ENCODE measurements at regions not wholly inside any gene's neighbourhood (a gene's known extent, or its start where the extent isn't known, plus 50 kb on each side); places are given as distances from the start of the nearest gene placed in this dataset.

DNA sequence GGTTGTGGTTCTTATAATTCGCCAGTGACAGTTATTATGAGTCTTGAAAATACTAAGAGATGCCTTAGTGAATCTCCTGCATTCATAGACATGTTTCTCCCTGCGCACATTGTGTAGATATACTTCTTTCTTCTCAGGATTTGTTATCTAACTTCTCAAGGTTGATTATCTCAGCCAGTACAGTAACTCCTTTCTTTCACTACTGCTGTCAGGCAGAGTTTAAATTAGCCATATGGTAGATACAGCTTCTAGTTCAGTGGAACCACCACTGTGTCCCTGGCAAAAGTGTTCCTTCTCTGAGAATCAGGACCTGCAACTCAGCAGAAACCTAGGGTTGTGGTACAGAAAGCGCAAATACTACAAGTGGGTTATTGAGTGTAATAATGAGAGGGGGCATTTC is 175.0 kb upstream of the SGO1 start:
- TF ChIP-seq JUND (IDR thresholded peaks at IDR 0.05; ENCODE audit: low read length) (no peak), SIN3A (conservative IDR thresholded peaks at IDR 0.05 in 1 of 2, IDR thresholded peaks at IDR 0.05 in 1 of 2; ENCODE audit: low read depth in 1 of 2, low read length in 2 of 2) (no peak), SP1 (IDR thresholded peaks at IDR 0.05; ENCODE audit: low read depth, low read length) (no peak), SRF (IDR thresholded peaks at IDR 0.05; ENCODE audit: low read depth, low read length) (no peak), POLR2A (IDR thresholded peaks at IDR 0.05; ENCODE audit: control extremely low read depth in 1 of 2, low read depth in 2 of 2, low read length in 2 of 2) (no peak), GABPA (IDR thresholded peaks at IDR 0.05; ENCODE audit: borderline replicate concordance, insufficient read depth, low read length) (no peak), EZH2 (IDR thresholded peaks at IDR 0.05; ENCODE audit: low read depth, low read length, severe bottlenecking) (no peak), HDAC2 (IDR thresholded peaks at IDR 0.05; ENCODE audit: borderline replicate concordance in 1 of 2, low read depth in 2 of 2, low read length in 2 of 2) (no peak), CEBPB (IDR thresholded peaks at IDR 0.05; ENCODE audit: low read depth, low read length) (no peak), RBBP5 (IDR thresholded peaks at IDR 0.05; ENCODE audit: borderline replicate concordance, low read depth, low read length) (no peak)
- TF ChIP-seq, protein P1, sequence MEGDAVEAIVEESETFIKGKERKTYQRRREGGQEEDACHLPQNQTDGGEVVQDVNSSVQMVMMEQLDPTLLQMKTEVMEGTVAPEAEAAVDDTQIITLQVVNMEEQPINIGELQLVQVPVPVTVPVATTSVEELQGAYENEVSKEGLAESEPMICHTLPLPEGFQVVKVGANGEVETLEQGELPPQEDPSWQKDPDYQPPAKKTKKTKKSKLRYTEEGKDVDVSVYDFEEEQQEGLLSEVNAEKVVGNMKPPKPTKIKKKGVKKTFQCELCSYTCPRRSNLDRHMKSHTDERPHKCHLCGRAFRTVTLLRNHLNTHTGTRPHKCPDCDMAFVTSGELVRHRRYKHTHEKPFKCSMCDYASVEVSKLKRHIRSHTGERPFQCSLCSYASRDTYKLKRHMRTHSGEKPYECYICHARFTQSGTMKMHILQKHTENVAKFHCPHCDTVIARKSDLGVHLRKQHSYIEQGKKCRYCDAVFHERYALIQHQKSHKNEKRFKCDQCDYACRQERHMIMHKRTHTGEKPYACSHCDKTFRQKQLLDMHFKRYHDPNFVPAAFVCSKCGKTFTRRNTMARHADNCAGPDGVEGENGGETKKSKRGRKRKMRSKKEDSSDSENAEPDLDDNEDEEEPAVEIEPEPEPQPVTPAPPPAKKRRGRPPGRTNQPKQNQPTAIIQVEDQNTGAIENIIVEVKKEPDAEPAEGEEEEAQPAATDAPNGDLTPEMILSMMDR (IDR thresholded peaks at IDR 0.05; ENCODE audit: control extremely low read depth in 1 of 3, insufficient read depth in 1 of 3, low read depth in 1 of 3, low read length in 3 of 3): no peak
